Natural killer cell (primary cell): ENCODE measurements at regions not wholly inside any gene's neighbourhood (a gene's known extent, or its start where the extent isn't known, plus 50 kb on each side); places are given as distances from the start of the nearest gene placed in this dataset.
A peak's percentile ranks its signal among the peaks of the same experiment; 100 is the strongest.

Experiments
- ATAC-seq, 3 donors: fragments of 150-1000 bp in 2 of 3; fragments of 200-7000 bp in 1 of 3; cut with Tn5 transposase; 1 replicate in 1 of 3; 2 replicates in 2 of 3; pipeline ENCODE4 v1.10.0; 2021; ENCODE audit warnings: mild to moderate bottlenecking in 2 of 3, moderate library complexity in 2 of 3
- DNase-seq, 2 donors: peaks; one replicate each; pipeline versions ENCODE4 v3.0.0 to v3.0.0-alpha.2; 2013 to 2021; ENCODE audit warnings: mixed read lengths in 1 of 2
- H3K27ac ChIP-seq: one replicate; pipeline ENCODE4 v1.5.1; 2013; ENCODE audit warnings: mild to moderate bottlenecking, low read length
- H3K27me3 ChIP-seq: one replicate; pipeline ENCODE4 v1.6.1; 2013; ENCODE audit warnings: low read length; ENCODE audit not compliant: control insufficient read depth, insufficient read depth
- H3K36me3 ChIP-seq: one replicate; pipeline ENCODE4 v1.6.1; 2013; ENCODE audit warnings: low read length; ENCODE audit not compliant: control insufficient read depth, insufficient read depth
- H3K4me1 ChIP-seq: one replicate; pipeline ENCODE4 v1.6.1; 2013; ENCODE audit warnings: low read length; ENCODE audit not compliant: control insufficient read depth, insufficient read depth
- H3K4me3 ChIP-seq: one replicate; pipeline ENCODE4 v1.5.1; 2013; ENCODE audit warnings: low read length
- H3K9me3 ChIP-seq: one replicate; pipeline ENCODE4 v1.6.1; 2013; ENCODE audit warnings: low read length; ENCODE audit not compliant: control insufficient read depth, insufficient read depth
- H3K27ac Mint-ChIP-seq, 2 donors: one replicate each; pipeline ENCODE4 v1.8.0; 2022; ENCODE audit warnings: mild to moderate bottlenecking in 2 of 2, mixed read lengths in 2 of 2, moderate library complexity in 1 of 2
- H3K27me3 Mint-ChIP-seq, 2 donors: one replicate each; pipeline ENCODE4 v1.8.0; 2022; ENCODE audit warnings: low read depth in 2 of 2, mixed read lengths in 2 of 2
- H3K36me3 Mint-ChIP-seq: one replicate; pipeline ENCODE4 v1.8.0; 2022; ENCODE audit warnings: mixed read lengths
- H3K4me1 Mint-ChIP-seq, 2 donors: one replicate each; pipeline ENCODE4 v1.8.0; 2022; ENCODE audit warnings: mixed read lengths in 2 of 2
- H3K4me3 Mint-ChIP-seq: one replicate; pipeline ENCODE4 v1.8.0; 2022; ENCODE audit warnings: mild to moderate bottlenecking, moderate library complexity, mixed read lengths
- H3K9me3 Mint-ChIP-seq, 2 donors: one replicate each; pipeline ENCODE4 v1.8.0; 2022; ENCODE audit warnings: mixed read lengths in 2 of 2
- WGBS: methylation state at CpG from one replicate; pipeline ENCODE4 v1.1.7; 2013; ENCODE audit warnings: missing lambda C conversion rate; ENCODE audit not compliant: insufficient coverage; 5-methylcytosine and 5-hydroxymethylcytosine counted together
- intact Hi-C: fragments of 100-400 bp; cut with micrococcal nuclease; formaldehyde crosslinking; loops from one replicate; pipeline ENCODE4 v1.14.2; 2022
- TF ChIP-seq, protein P1 (sequence below): fragments of 200-600 bp; IDR thresholded peaks from one replicate; pipeline ENCODE4 v1.8.0; 2022; ENCODE audit warnings: antibody characterized with exemption

DNA sequence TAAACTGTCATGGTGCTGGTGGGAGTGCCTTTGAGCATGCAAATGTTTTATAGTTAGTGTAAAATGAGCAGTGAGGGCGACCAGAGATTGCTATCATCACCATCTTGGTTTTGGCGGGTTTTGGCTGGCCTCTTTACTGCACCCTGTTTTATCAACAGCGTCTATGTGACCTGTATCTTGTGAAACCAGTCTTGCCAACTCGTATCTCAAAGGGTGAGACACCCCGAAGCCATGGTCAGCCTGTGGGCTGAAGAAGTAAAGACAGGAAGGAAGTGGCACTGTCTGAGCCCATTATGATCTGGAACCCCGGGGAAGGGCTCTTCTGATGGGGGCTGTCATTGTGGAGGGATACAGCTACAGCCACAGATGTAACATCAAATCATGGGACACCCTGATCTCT, 81.5 kb upstream of the FAM216B start:
- H3K27ac Mint-ChIP-seq, result peak overlapping the region in 1 of 2 donors; percentile 14
- no peak for DNase-seq
- no peak overlapping the region for H3K27ac ChIP-seq
- ATAC-seq, result peak; percentile 18 to 85 (median 53)
- H3K36me3 Mint-ChIP-seq, result no peaks in the 10 kb centered on the region
- peaks cover 0 to 2% of the 10 kb centered on the region in 2 donors for H3K9me3 Mint-ChIP-seq
- WGBS, result 35% methylated on average over 5 of the region's 6 CpGs
- peaks cover 30 to 32% of the 10 kb centered on the region in 2 donors for H3K4me1 Mint-ChIP-seq
- H3K4me1 ChIP-seq, result peaks cover 15% of the 10 kb centered on the region
- peaks cover 7 to 14% of the 10 kb centered on the region in 2 donors for H3K27me3 Mint-ChIP-seq
- no peaks in the 10 kb centered on the region for H3K9me3 ChIP-seq
- no peaks in the 10 kb centered on the region for H3K36me3 ChIP-seq
- no peaks in the 10 kb centered on the region for H3K27me3 ChIP-seq
- H3K4me3 Mint-ChIP-seq, result peak overlapping the region; percentile 11
- intact Hi-C loops, result no loop called here
- no peak overlapping the region for H3K4me3 ChIP-seq
- TF ChIP-seq, protein P1, sequence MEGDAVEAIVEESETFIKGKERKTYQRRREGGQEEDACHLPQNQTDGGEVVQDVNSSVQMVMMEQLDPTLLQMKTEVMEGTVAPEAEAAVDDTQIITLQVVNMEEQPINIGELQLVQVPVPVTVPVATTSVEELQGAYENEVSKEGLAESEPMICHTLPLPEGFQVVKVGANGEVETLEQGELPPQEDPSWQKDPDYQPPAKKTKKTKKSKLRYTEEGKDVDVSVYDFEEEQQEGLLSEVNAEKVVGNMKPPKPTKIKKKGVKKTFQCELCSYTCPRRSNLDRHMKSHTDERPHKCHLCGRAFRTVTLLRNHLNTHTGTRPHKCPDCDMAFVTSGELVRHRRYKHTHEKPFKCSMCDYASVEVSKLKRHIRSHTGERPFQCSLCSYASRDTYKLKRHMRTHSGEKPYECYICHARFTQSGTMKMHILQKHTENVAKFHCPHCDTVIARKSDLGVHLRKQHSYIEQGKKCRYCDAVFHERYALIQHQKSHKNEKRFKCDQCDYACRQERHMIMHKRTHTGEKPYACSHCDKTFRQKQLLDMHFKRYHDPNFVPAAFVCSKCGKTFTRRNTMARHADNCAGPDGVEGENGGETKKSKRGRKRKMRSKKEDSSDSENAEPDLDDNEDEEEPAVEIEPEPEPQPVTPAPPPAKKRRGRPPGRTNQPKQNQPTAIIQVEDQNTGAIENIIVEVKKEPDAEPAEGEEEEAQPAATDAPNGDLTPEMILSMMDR, result no peak

DNA sequence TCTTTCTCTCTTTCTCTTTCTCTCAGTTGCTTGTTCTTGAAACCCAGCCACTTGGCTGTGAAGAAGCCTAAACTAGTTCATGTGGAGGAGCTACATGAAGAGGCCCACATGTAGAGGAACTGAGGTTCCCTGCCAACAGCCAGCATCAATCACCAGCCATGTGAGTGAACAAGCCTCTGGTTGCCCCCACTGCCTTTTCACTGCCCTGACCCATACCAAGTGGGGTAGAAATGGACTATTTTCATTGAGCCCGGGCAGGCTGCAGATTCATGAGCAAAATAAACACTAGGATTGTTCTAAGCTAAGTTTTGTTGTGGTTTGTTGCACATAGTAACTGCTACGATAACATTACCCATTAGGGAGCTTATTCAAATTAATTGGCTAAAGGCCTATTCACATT, 78.7 kb upstream of the FAM216B start:
- ATAC-seq, result no peak
- peaks cover 6 to 8% of the 10 kb centered on the region in 2 donors for H3K27me3 Mint-ChIP-seq
- Histone ChIP-seq H3K4me3 (no peak overlapping the region), H3K27me3 (no peaks in the 10 kb centered on the region), H3K36me3 (no peaks in the 10 kb centered on the region), H3K27ac (no peak overlapping the region), H3K9me3 (no peaks in the 10 kb centered on the region), H3K4me1 (peaks cover 15% of the 10 kb centered on the region)
- no peaks in the 10 kb centered on the region for H3K36me3 Mint-ChIP-seq
- no peak overlapping the region for H3K27ac Mint-ChIP-seq
- intact Hi-C loops, result no loop called here
- H3K9me3 Mint-ChIP-seq, result peaks cover 0 to 1% of the 10 kb centered on the region in 2 donors
- peaks cover 28 to 30% of the 10 kb centered on the region in 2 donors for H3K4me1 Mint-ChIP-seq
- DNase-seq, result no peak
- WGBS, result 84% methylated on average over 2 of the region's 2 CpGs
- TF ChIP-seq, protein P1, result no peak
- H3K4me3 Mint-ChIP-seq, result no peak overlapping the region

GRCh38 chr13:42703740-42704139, 77.6 kb upstream of the FAM216B start:
- TF ChIP-seq, protein P1, result no peak
- no peak overlapping the region for H3K4me3 ChIP-seq
- DNase-seq (no peak), ATAC-seq (no peak)
- no peaks in the 10 kb centered on the region for H3K27me3 ChIP-seq
- no peak overlapping the region for H3K4me3 Mint-ChIP-seq
- no peaks in the 10 kb centered on the region for H3K36me3 ChIP-seq
- no peaks in the 10 kb centered on the region for H3K9me3 ChIP-seq
- peaks cover 18 to 19% of the 10 kb centered on the region in 2 donors for H3K4me1 Mint-ChIP-seq
- H3K27ac ChIP-seq, result no peak overlapping the region
- peaks cover 0 to 2% of the 10 kb centered on the region in 2 donors for H3K27me3 Mint-ChIP-seq
- H3K36me3 Mint-ChIP-seq, result no peaks in the 10 kb centered on the region
- H3K9me3 Mint-ChIP-seq, result no peaks in the 10 kb centered on the region
- intact Hi-C loops, result no loop called here
- peaks cover 15% of the 10 kb centered on the region for H3K4me1 ChIP-seq
- H3K27ac Mint-ChIP-seq, result no peak overlapping the region

- no peaks in the 10 kb centered on the region for H3K4me1 Mint-ChIP-seq
- TF ChIP-seq, protein P1, result no peak
- intact Hi-C loops, result no loop called here
- H3K9me3 ChIP-seq, result no peaks in the 10 kb centered on the region
- no peaks in the 10 kb centered on the region for H3K4me1 ChIP-seq
- 74% methylated on average over 2 of the region's 3 CpGs for WGBS
- H3K27ac Mint-ChIP-seq, result no peak overlapping the region
- H3K27me3 ChIP-seq, result no peaks in the 10 kb centered on the region
- peaks cover 0 to 2% of the 10 kb centered on the region in 2 donors for H3K27me3 Mint-ChIP-seq
- no peak overlapping the region for H3K4me3 ChIP-seq
- H3K36me3 Mint-ChIP-seq, result no peaks in the 10 kb centered on the region
- H3K4me3 Mint-ChIP-seq, result no peak overlapping the region
- no peaks in the 10 kb centered on the region for H3K36me3 ChIP-seq
- no peak overlapping the region for H3K27ac ChIP-seq
- no peak for ATAC-seq
- no peaks in the 10 kb centered on the region for H3K9me3 Mint-ChIP-seq
- DNase-seq, result no peak
Observed at GRCh38 chr13:42706286-42706685, 75.1 kb upstream of the FAM216B start.
